ENCODE measurements at regions not wholly inside any gene's neighbourhood (a gene's known extent, or its start where the extent isn't known, plus 50 kb on each side); places are given as distances from the start of the nearest gene placed in this dataset.

DNA sequence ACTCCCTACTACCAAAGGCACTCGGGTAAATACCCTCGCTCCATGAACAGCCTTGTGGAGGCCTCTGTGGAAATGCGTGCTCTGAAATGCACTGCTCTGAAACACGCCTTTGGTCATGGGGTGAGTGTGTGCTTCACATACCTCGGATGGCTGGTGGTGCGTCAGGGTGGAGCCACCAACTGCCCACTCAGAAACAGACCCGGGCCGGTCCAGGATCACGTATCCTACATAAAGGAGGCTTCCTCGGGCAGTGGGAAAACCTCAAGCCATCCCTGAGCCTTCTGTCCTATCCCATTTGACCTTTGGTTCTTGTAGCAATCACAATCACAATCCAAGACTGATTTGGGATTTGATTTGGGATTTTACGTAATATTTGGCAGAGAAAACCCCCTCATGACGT is 53.5 kb upstream of the ZNF516 start:
- POLR2A ChIA-PET = no interaction called here
- no peak for TF ChIP-seq CTCF (IDR thresholded peaks at IDR 0.05; ENCODE audit: low read depth, low read length)
- CTCF ChIA-PET = no interaction called here

DNA sequence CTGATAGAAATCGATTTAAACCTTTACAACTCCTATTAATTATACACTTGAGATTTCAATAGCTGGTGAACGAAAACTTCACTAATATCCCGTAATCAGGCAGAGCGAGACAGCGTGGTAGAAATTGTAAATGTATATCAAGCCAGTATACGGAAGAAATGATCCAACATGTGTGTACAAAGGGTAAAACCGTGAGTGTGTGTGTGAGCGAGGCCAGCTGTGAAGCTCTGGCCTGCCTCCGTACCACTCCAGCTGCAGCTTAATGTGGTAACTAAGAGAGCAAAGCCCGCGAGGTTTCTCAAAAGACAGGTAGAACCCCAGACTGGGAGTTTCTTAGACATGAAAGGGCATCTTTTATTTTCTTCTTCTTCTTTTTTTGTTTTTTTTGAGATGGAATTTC is 52.3 kb upstream of the ZNF516 start:
- peaks cover 9% of the 10 kb centered on the region; the same call in 1 of the 2 replicates for H3K9me3 ChIP-seq (ENCODE audit: control insufficient read depth, insufficient read depth, low read length)
- no peak overlapping the region for H3K27ac ChIP-seq (ENCODE audit: low read depth, low read length)
- no peak for DNase-seq (ENCODE audit: low read depth, low spot score)
- H3K27me3 ChIP-seq (ENCODE audit: control insufficient read depth, insufficient read depth, low read length) = no peaks in the 10 kb centered on the region
- ChIA-PET POLR2A (interaction anchor here (0.7 kb wide), 2 partner anchors 54 to 159 kb away, joined by 3 read pairs; no protein-coding TSS in a partner anchor), CTCF (no interaction called here)
- no peak overlapping the region for H3K4me3 ChIP-seq (ENCODE audit: low read depth, low read length)
- TF ChIP-seq CTCF (IDR thresholded peaks at IDR 0.05; ENCODE audit: low read depth, low read length) = no peak

More for the DNA sequence above, 53.5 kb upstream of the ZNF516 start:
- Histone ChIP-seq H3K4me3 (ENCODE audit: low read depth, low read length) (no peak overlapping the region), H3K27ac (ENCODE audit: low read depth, low read length) (no peak overlapping the region), H3K27me3 (ENCODE audit: control insufficient read depth, insufficient read depth, low read length) (no peaks in the 10 kb centered on the region), H3K9me3 (ENCODE audit: control insufficient read depth, insufficient read depth, low read length) (peaks cover 9% of the 10 kb centered on the region; the same call in 1 of the 2 replicates)
- no peak for DNase-seq (ENCODE audit: low read depth, low spot score)

- CTCF ChIA-PET = no interaction called here
Measured at GRCh38 chr18:76546436-76546835, 51.4 kb upstream of the ZNF516 start.

DNA sequence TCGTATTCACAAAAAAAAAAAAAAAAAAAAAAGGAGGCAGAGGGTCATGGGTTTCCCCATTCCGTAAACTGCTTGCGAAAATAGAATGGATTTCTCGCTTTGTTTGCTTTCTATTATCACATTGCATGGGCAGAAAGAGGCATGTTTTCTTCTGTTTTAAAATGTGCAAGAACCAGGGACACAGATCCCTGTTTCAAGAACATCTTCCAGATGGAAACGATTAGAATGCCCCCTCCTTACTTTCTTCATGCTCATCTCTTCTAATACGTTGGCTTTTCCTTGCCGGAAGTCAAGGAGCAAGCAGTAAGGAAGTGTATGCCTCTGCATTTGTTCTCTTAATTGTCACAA is 51.0 kb upstream of the ZNF516 start:
- DNase-seq (ENCODE audit: low read depth, low spot score) = no peak
- H3K9me3 ChIP-seq (ENCODE audit: control insufficient read depth, insufficient read depth, low read length) = peaks cover 9% of the 10 kb centered on the region; the same call in 1 of the 2 replicates
- CTCF ChIA-PET = interaction anchor here (0.6 kb wide), 1 partner anchor 1922 kb away, joined by 3 read pairs; no protein-coding TSS in a partner anchor
- no peaks in the 10 kb centered on the region for H3K27me3 ChIP-seq (ENCODE audit: control insufficient read depth, insufficient read depth, low read length)
- H3K27ac ChIP-seq (ENCODE audit: low read depth, low read length) = no peak overlapping the region
- TF ChIP-seq CTCF (IDR thresholded peaks at IDR 0.05; ENCODE audit: low read depth, low read length) = no peak
- POLR2A ChIA-PET = no interaction called here
- no peak overlapping the region for H3K4me3 ChIP-seq (ENCODE audit: low read depth, low read length)

More at GRCh38 chr18:76546436-76546835, 51.4 kb upstream of the ZNF516 start:
- H3K9me3 ChIP-seq (ENCODE audit: control insufficient read depth, insufficient read depth, low read length) = peaks cover 9% of the 10 kb centered on the region; the same call in 1 of the 2 replicates
- H3K4me3 ChIP-seq (ENCODE audit: low read depth, low read length) = no peak overlapping the region
- POLR2A ChIA-PET = interaction anchor here (0.7 kb wide), 1 partner anchor 53 kb away, joined by 3 read pairs; no protein-coding TSS in a partner anchor
- H3K27ac ChIP-seq (ENCODE audit: low read depth, low read length) = no peak overlapping the region
- DNase-seq (ENCODE audit: low read depth, low spot score) = no peak
- H3K27me3 ChIP-seq (ENCODE audit: control insufficient read depth, insufficient read depth, low read length) = no peaks in the 10 kb centered on the region
- no peak for TF ChIP-seq CTCF (IDR thresholded peaks at IDR 0.05; ENCODE audit: low read depth, low read length)

DNA sequence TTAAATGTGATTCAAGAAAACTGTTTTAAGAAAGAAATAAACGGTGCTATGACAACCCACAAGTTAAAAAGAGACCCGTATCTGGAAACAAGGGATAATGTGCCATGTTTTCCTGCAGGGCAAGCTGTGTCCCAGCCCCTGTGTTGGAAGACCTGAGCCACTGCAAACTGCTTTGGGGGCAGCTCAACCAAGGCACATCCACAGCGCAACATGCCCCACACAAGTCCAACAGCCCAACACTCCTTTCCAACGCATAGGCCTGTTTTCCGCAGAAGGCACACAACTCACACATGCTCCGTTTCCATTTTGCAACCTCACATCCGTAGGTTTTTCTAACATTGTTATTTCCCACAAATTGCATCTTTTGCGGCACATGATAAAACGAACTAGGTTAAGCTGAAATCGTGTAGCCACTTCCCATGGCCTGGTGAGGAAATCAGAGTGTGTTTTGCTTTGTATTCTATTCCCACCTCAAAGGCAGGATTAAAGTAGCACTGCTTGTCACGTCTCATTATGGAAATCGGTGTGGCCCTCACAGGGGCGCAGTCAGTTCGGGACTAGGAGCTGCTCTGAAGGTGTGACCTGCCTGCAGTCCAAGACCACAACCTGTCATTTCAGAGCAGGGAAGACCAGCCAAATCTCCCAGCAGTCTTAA is 50.5 kb upstream of the ZNF516 start:
- no peak for TF ChIP-seq CTCF (IDR thresholded peaks at IDR 0.05; ENCODE audit: low read depth, low read length)
- CTCF ChIA-PET = interaction anchor here (0.6 kb wide), 1 partner anchor 1922 kb away, joined by 3 read pairs; no protein-coding TSS in a partner anchor
- no peak for DNase-seq (ENCODE audit: low read depth, low spot score)
- Histone ChIP-seq H3K27ac (ENCODE audit: low read depth, low read length) (no peak overlapping the region), H3K9me3 (ENCODE audit: control insufficient read depth, insufficient read depth, low read length) (peaks cover 9% of the 10 kb centered on the region; the same call in 1 of the 2 replicates), H3K27me3 (ENCODE audit: control insufficient read depth, insufficient read depth, low read length) (no peaks in the 10 kb centered on the region), H3K4me3 (ENCODE audit: low read depth, low read length) (no peak overlapping the region)
- POLR2A ChIA-PET = no interaction called here

All from AG04450 (cell line).